Stimulated activated effector memory CD8-positive, alpha-beta T cell treated with anti-CD3 and anti-CD28 coated beads, Interleukin-12 subunit alpha, Interleukin-12 subunit beta, amount 100 ng/mL, for 72 hours (primary cell): ENCODE measurements at regions not wholly inside any gene's neighbourhood (a gene's known extent, or its start where the extent isn't known, plus 50 kb on each side); places are given as distances from the start of the nearest gene placed in this dataset.

Source experiments
- ATAC-seq: fragments of 150-1000 bp; cut with Tn5 transposase; 2 replicates; pipeline ENCODE4 v1.10.0; 2021
- DNase-seq, 2 donors: peaks; one replicate each; pipeline ENCODE4 v3.0.0; 2021 to 2022; ENCODE audit warnings: low spot score in 2 of 2
- H3K27ac Mint-ChIP-seq: one replicate; pipeline ENCODE4 v1.8.0; 2022; ENCODE audit warnings: mild to moderate bottlenecking, mixed read lengths
- H3K36me3 Mint-ChIP-seq: one replicate; pipeline ENCODE4 v1.8.0; 2022; ENCODE audit warnings: mild to moderate bottlenecking, mixed read lengths
- H3K4me1 Mint-ChIP-seq: one replicate; pipeline ENCODE4 v1.8.0; 2022; ENCODE audit warnings: mixed read lengths
- H3K4me3 Mint-ChIP-seq: one replicate; pipeline ENCODE4 v1.8.0; 2022; ENCODE audit warnings: mild to moderate bottlenecking, mixed read lengths
- H3K9me3 Mint-ChIP-seq: one replicate; pipeline ENCODE4 v1.8.0; 2022; ENCODE audit warnings: mixed read lengths

DNA sequence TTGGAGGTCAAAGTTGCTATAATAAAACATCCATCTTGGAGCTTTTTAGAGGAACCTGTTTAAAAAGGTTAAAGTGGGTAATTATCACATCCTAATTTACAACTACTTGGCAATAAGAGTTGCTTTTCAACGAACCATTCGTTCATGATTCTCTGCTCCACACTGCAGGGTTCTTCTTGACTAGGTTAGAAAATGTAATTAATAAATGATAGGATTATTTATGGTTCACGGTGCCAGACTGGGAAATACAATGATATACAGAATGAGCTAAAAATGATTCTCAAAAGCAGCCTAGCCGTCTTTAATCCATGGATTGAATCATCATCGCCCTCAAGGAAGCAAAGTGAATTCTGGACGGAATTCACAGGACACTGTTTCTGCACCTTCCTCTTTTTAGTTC is 291.2 kb downstream of the TEX29 start:
- H3K27ac Mint-ChIP-seq, result no peak overlapping the region
- H3K9me3 Mint-ChIP-seq, result no peaks in the 10 kb centered on the region
- H3K36me3 Mint-ChIP-seq, result no peaks in the 10 kb centered on the region
- no peak overlapping the region for H3K4me3 Mint-ChIP-seq
- ATAC-seq (no peak), DNase-seq (no peak)
- no peaks in the 10 kb centered on the region for H3K4me1 Mint-ChIP-seq

DNA sequence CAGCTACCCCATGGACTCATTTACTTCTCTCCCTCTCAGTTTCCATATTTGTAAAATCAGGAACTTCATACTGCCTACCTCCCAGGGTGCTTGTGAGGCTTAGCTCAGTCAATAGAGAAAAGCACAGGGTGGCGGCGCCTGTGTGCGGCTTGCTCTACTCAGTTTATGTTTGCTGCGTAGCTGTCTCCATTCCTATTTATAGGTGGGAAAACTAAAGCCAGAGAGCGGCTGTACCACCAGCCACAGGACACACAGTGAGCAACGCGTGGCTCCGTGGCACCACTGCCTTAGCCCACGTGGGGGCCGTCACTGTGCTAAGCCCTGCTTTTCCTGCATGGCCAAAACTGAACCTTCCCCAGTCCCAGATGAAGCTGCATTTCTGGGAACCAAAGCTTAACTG is 292.4 kb downstream of the TEX29 start:
- H3K27ac Mint-ChIP-seq, result no peak overlapping the region
- ATAC-seq (no peak), DNase-seq (no peak)
- H3K9me3 Mint-ChIP-seq, result no peaks in the 10 kb centered on the region
- H3K4me3 Mint-ChIP-seq, result no peak overlapping the region
- H3K36me3 Mint-ChIP-seq, result no peaks in the 10 kb centered on the region
- H3K4me1 Mint-ChIP-seq, result no peaks in the 10 kb centered on the region

GRCh38 chr13:111614009-111614408 is 293.6 kb downstream of the TEX29 start:
- no peaks in the 10 kb centered on the region for H3K36me3 Mint-ChIP-seq
- H3K4me3 Mint-ChIP-seq, result no peak overlapping the region
- no peaks in the 10 kb centered on the region for H3K4me1 Mint-ChIP-seq
- ATAC-seq (no peak), DNase-seq (no peak)
- no peaks in the 10 kb centered on the region for H3K9me3 Mint-ChIP-seq
- no peak overlapping the region for H3K27ac Mint-ChIP-seq

DNA sequence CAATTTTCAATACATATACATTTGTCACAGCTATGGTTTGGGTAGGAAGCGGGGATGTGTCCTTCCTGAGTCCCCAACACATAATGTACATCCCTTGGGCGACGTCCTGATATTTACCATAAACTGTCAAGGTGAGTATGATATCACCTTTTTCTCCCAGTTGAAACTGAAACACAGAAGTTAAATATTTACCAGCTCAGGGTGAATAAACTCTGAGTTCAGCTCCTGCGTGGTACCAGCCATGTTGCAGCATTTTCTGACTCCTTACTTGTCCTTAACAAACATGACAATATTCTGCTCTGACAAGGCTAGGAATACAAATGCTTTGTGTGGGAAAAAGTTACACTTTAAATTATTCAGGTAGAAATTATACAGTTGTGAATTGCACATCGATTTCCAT is 294.2 kb downstream of the TEX29 start:
- Mint-ChIP-seq H3K4me1 (no peaks in the 10 kb centered on the region), H3K27ac (no peak overlapping the region), H3K36me3 (no peaks in the 10 kb centered on the region), H3K4me3 (no peak overlapping the region), H3K9me3 (no peaks in the 10 kb centered on the region)
- DNase-seq, result no peak
- no peak for ATAC-seq

GRCh38 chr13:111616203-111616602 is 295.8 kb downstream of the TEX29 start:
- no peak overlapping the region for H3K4me3 Mint-ChIP-seq
- H3K36me3 Mint-ChIP-seq, result no peaks in the 10 kb centered on the region
- no peak for ATAC-seq
- no peak overlapping the region for H3K27ac Mint-ChIP-seq
- H3K4me1 Mint-ChIP-seq, result no peaks in the 10 kb centered on the region
- no peak for DNase-seq
- H3K9me3 Mint-ChIP-seq, result no peaks in the 10 kb centered on the region

DNA sequence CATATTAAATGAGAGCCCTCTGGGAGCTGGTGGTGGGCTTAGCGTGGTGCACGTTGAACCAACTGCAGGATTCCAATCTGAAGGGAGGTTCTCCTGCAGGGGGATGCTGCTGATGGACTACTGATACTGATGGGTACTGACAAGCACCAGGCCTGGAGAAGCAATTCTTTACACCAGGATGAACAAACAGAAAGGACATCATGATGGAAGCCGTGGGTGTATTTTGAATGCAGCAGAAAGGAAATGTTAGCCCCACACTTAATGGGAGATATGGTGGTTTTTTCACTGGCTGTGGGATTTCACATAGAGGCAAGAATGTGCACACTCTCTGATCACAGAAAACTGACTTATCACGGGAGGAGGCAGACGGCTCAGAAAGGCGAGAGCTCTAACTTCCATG is 299.7 kb downstream of the TEX29 start:
- H3K27ac Mint-ChIP-seq, result no peak overlapping the region
- H3K9me3 Mint-ChIP-seq, result no peaks in the 10 kb centered on the region
- no peak for DNase-seq
- no peaks in the 10 kb centered on the region for H3K4me1 Mint-ChIP-seq
- H3K36me3 Mint-ChIP-seq, result no peaks in the 10 kb centered on the region
- no peak for ATAC-seq
- H3K4me3 Mint-ChIP-seq, result no peak overlapping the region

DNA sequence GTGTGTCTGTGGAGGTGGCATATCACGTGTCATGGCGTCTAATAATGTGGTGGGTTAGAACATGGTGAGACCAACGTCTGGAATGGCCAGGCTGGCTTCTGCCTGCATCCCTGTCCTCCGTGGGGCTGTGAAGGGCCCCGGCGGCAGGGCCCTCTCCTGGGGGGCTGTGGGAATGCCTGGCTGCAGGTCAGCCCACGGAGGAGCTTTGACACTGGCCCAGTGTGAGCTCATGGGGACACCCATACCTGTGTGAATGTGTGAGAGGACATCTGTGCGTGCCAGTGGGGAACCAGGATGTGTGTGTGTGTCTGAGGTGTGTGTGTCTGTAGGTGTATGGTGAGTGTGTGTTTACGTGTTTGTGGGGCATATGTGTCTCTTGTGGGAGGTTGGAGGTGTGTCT is 300.1 kb downstream of the TEX29 start:
- DNase-seq (no peak), ATAC-seq (no peak)
- H3K4me1 Mint-ChIP-seq, result no peaks in the 10 kb centered on the region
- H3K4me3 Mint-ChIP-seq, result no peak overlapping the region
- no peaks in the 10 kb centered on the region for H3K9me3 Mint-ChIP-seq
- no peaks in the 10 kb centered on the region for H3K36me3 Mint-ChIP-seq
- no peak overlapping the region for H3K27ac Mint-ChIP-seq

- no peak overlapping the region for H3K27ac Mint-ChIP-seq
- H3K4me3 Mint-ChIP-seq, result no peak overlapping the region
- no peaks in the 10 kb centered on the region for H3K9me3 Mint-ChIP-seq
- ATAC-seq, result no peak
- no peaks in the 10 kb centered on the region for H3K36me3 Mint-ChIP-seq
- no peaks in the 10 kb centered on the region for H3K4me1 Mint-ChIP-seq
- DNase-seq, result no peak
Observed at GRCh38 chr13:111621164-111621563, 300.7 kb downstream of the TEX29 start.

DNA sequence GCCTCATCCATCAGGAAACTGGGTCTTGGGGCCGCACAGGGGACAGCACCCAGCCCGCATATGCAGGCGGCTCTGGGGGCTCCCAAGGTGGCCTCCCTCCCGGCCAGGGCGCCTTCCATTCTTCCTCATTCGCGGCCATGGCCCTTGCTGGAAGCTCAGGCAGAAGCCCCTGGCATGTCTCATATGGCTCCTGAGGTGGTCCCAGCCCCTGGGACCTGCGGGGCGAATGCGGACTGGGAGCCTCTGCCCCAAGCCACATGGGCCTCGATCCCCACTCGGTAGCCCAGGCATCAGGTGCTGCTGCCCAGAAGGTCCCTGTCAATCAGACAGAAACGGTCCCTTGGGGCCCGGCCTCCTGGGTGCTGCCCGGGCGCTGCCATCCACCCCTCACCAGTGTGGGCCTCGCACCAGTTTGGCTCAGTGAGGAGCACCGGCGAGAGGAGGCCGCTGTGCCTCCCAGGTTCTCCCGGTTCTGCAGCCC is 301.6 kb downstream of the TEX29 start:
- Mint-ChIP-seq H3K9me3 (no peaks in the 10 kb centered on the region), H3K4me1 (no peaks in the 10 kb centered on the region), H3K27ac (no peak overlapping the region)

DNA sequence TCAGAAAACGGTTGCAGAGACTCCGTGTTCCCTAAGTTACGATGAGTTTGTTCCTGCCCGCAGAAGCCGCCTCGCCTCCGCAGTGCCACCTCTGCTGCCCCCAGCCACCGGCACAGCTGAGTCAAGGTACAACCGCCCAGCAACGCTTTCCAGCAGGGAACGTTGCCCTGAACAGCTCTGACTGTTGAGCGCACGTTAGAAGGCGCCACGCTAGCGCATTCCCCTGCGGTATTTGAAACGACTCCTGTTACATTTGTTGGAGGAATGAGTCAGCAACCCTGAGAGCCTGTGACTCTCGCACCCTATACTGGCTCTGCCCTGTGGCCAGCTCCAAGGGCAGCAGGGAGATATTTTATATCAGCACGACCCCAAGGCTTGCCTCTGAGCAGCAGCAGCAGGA is 302.8 kb downstream of the TEX29 start:
- Mint-ChIP-seq H3K36me3 (no peaks in the 10 kb centered on the region), H3K27ac (no peak overlapping the region), H3K4me3 (no peak overlapping the region), H3K4me1 (no peaks in the 10 kb centered on the region), H3K9me3 (no peaks in the 10 kb centered on the region)
- DNase-seq (no peak), ATAC-seq (no peak)

More for the DNA sequence above, 301.6 kb downstream of the TEX29 start:
- no peak overlapping the region for H3K4me3 Mint-ChIP-seq
- no peak for DNase-seq
- no peaks in the 10 kb centered on the region for H3K36me3 Mint-ChIP-seq
- ATAC-seq, result no peak

DNA sequence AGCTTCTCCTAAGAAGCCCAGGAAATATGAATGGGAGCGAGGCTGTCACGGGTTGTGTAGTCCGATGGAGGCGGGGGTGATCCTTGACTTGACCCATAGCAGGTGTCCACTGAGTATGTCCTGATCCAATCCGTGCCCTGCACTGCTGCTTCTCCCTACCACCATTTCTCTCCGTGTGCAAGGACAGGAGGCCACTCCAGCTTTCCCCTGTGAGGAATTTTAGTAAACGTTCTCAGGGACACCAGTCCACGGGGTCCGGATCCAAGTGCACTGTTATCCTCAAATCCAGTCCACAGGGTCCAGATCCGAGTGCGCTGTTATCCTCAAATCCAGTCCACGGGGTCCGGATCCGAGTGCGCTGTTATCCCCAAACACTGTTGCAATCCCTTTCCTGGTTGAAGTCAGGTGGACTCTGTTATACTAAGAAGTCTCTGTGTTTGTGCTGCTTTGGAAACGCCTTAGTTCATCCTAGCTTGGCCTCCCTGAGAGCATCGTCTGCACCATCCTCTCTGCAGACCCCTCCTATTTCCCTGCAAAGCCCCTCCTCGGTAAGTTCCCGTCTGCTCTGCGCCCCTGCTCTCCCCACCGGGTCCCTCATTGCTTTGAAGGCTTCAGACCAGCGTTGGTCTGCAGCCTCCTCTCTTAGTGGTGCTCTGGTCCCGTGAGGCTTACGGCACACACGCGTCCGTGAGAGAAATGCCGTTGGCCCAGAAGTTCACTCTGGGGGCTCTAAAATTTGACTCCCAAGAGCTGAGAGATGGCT is 303.5 kb downstream of the TEX29 start:
- ATAC-seq (no peak), DNase-seq (no peak)
- no peak overlapping the region for H3K4me3 Mint-ChIP-seq
- H3K27ac Mint-ChIP-seq, result no peak overlapping the region
- H3K4me1 Mint-ChIP-seq, result no peaks in the 10 kb centered on the region
- H3K36me3 Mint-ChIP-seq, result no peaks in the 10 kb centered on the region
- no peaks in the 10 kb centered on the region for H3K9me3 Mint-ChIP-seq

GRCh38 chr13:111625526-111626315 is 305.3 kb downstream of the TEX29 start:
- Mint-ChIP-seq H3K4me3 (no peak overlapping the region), H3K9me3 (no peaks in the 10 kb centered on the region), H3K27ac (no peak overlapping the region), H3K4me1 (no peaks in the 10 kb centered on the region), H3K36me3 (no peaks in the 10 kb centered on the region)
- DNase-seq (no peak), ATAC-seq (no peak)

- Mint-ChIP-seq H3K9me3 (no peaks in the 10 kb centered on the region), H3K27ac (no peak overlapping the region), H3K4me1 (no peaks in the 10 kb centered on the region), H3K4me3 (no peak overlapping the region), H3K36me3 (no peaks in the 10 kb centered on the region)
- DNase-seq (no peak), ATAC-seq (peak; percentile 9)
Observed at GRCh38 chr13:111626371-111627305, 306.2 kb downstream of the TEX29 start.

- H3K27ac Mint-ChIP-seq, result no peak overlapping the region
- no peak for ATAC-seq
Observed at GRCh38 chr13:111627596-111627995, 307.2 kb downstream of the TEX29 start.

GRCh38 chr13:111629016-111629415 is 308.6 kb downstream of the TEX29 start:
- no peak overlapping the region for H3K4me3 Mint-ChIP-seq
- DNase-seq (no peak), ATAC-seq (no peak)
- H3K9me3 Mint-ChIP-seq, result no peaks in the 10 kb centered on the region
- H3K27ac Mint-ChIP-seq, result no peak overlapping the region
- no peaks in the 10 kb centered on the region for H3K36me3 Mint-ChIP-seq
- H3K4me1 Mint-ChIP-seq, result no peaks in the 10 kb centered on the region

More at GRCh38 chr13:111627596-111627995, 307.2 kb downstream of the TEX29 start:
- H3K4me3 Mint-ChIP-seq, result no peak overlapping the region
- no peaks in the 10 kb centered on the region for H3K9me3 Mint-ChIP-seq
- DNase-seq, result no peak
- H3K4me1 Mint-ChIP-seq, result no peaks in the 10 kb centered on the region
- no peaks in the 10 kb centered on the region for H3K36me3 Mint-ChIP-seq
